CD14-positive monocyte (primary cell): ENCODE measurements at regions not wholly inside any gene's neighbourhood (a gene's known extent, or its start where the extent isn't known, plus 50 kb on each side); places are given as distances from the start of the nearest gene placed in this dataset.

Experiments
- DNase-seq, 3 donors: peaks; one replicate each; pipeline ENCODE4 v3.0.0-alpha.2; 2011 to 2022
- H2AFZ ChIP-seq: 2 replicates; pipeline ENCODE4 v1.6.0; 2012; ENCODE audit warnings: mild to moderate bottlenecking, low read depth, low read length, inconsistent platforms; ENCODE audit not compliant: insufficient read depth, poor library complexity, severe bottlenecking
- H3K27ac ChIP-seq, 2 donors: 1 replicate in 1 of 2; 2 replicates in 1 of 2; pipeline ENCODE4 v1.5.1; 2012 to 2013; ENCODE audit warnings: low read length in 2 of 2, control low read depth in 1 of 2, inconsistent platforms in 1 of 2, low read depth in 1 of 2, mild to moderate bottlenecking in 1 of 2
- H3K27me3 ChIP-seq, 2 donors: one replicate each; pipeline versions ENCODE4 v1.6.0 to v1.6.1; 2011 to 2013; ENCODE audit warnings: low read length in 2 of 2; ENCODE audit not compliant: control insufficient read depth in 2 of 2, insufficient read depth in 2 of 2
- H3K36me3 ChIP-seq, 2 donors: replicated peaks in 1 of 2; 1 replicate in 1 of 2; 2 replicates in 1 of 2; pipeline versions ENCODE4 v1.5.1 to v1.6.1; 2012 to 2013; ENCODE audit warnings: low read length in 2 of 2, control low read depth in 1 of 2, inconsistent platforms in 1 of 2, mild to moderate bottlenecking in 1 of 2; ENCODE audit not compliant: insufficient read depth in 2 of 2, control insufficient read depth in 1 of 2
- H3K4me1 ChIP-seq, 2 donors: 1 replicate in 1 of 2; 2 replicates in 1 of 2; pipeline versions ENCODE4 v1.5.1 to v1.6.1; 2012 to 2013; ENCODE audit warnings: low read length in 2 of 2, control low read depth in 1 of 2, inconsistent platforms in 1 of 2, mild to moderate bottlenecking in 1 of 2, moderate library complexity in 1 of 2; ENCODE audit not compliant: insufficient read depth in 2 of 2, control insufficient read depth in 1 of 2
- H3K4me2 ChIP-seq: replicated peaks from 2 replicates; pipeline ENCODE3; 2012; ENCODE audit warnings: low read length, moderate library complexity, mild to moderate bottlenecking; ENCODE audit not compliant: poor library complexity, severe bottlenecking; ENCODE audit errors: extremely low read depth
- H3K4me3 ChIP-seq, 3 experiments: fragments of 200-600 bp in 1 of 3; sonication (generic) in 1 of 3; replicated peaks in 1 of 3; 1 replicate in 2 of 3; 2 replicates in 1 of 3; pipeline ENCODE4 v1.5.1; 2011 to 2013; ENCODE audit warnings: low read length in 3 of 3, mild to moderate bottlenecking in 3 of 3, control low read depth in 2 of 3, low read depth in 2 of 3, inconsistent platforms in 1 of 3, moderate library complexity in 1 of 3
- H3K79me2 ChIP-seq: 2 replicates; pipeline ENCODE4 v1.6.0; 2012; ENCODE audit warnings: mild to moderate bottlenecking, control low read depth, inconsistent platforms, low read length, moderate library complexity; ENCODE audit not compliant: insufficient read depth
- H3K9ac ChIP-seq: 2 replicates; pipeline ENCODE4 v1.6.0; 2017; ENCODE audit warnings: low read length, mild to moderate bottlenecking; ENCODE audit not compliant: insufficient read depth, poor library complexity, severe bottlenecking
- H3K9me3 ChIP-seq, 2 donors: replicated peaks in 1 of 2; 1 replicate in 1 of 2; 2 replicates in 1 of 2; pipeline versions ENCODE4 v1.5.1 to v1.6.1; 2012 to 2013; ENCODE audit warnings: low read length in 2 of 2, control low read depth in 1 of 2; ENCODE audit not compliant: control insufficient read depth in 1 of 2, insufficient read depth in 1 of 2
- H4K20me1 ChIP-seq: 2 replicates; pipeline ENCODE4 v1.6.0; 2012; ENCODE audit warnings: mild to moderate bottlenecking, low read length, control low read depth, moderate library complexity; ENCODE audit not compliant: insufficient read depth
- H3K27ac Mint-ChIP-seq, 7 donors: one replicate each; pipeline ENCODE4 v1.8.0; 2020; ENCODE audit warnings: mild to moderate bottlenecking in 7 of 7, mixed read lengths in 7 of 7, moderate library complexity in 6 of 7, inconsistent platforms in 2 of 7
- H3K27me3 Mint-ChIP-seq, 3 donors: one replicate each; pipeline ENCODE4 v1.8.0; 2021 to 2022; ENCODE audit warnings: low read depth in 3 of 3, mild to moderate bottlenecking in 3 of 3, mixed read lengths in 3 of 3, moderate library complexity in 3 of 3, inconsistent platforms in 1 of 3
- H3K36me3 Mint-ChIP-seq, 2 donors: one replicate each; pipeline ENCODE4 v1.8.0; 2020; ENCODE audit warnings: mixed read lengths in 2 of 2, inconsistent platforms in 1 of 2, mild to moderate bottlenecking in 1 of 2
- H3K4me1 Mint-ChIP-seq: one replicate; pipeline ENCODE4 v1.8.0; 2020; ENCODE audit warnings: mild to moderate bottlenecking, mixed read lengths
- H3K4me3 Mint-ChIP-seq, 2 donors: one replicate each; pipeline ENCODE4 v1.8.0; 2020; ENCODE audit warnings: mild to moderate bottlenecking in 2 of 2, mixed read lengths in 2 of 2, moderate library complexity in 1 of 2
- H3K9me3 Mint-ChIP-seq, 7 donors: one replicate each; pipeline ENCODE4 v1.8.0; 2020 to 2022; ENCODE audit warnings: mixed read lengths in 7 of 7, mild to moderate bottlenecking in 6 of 7, moderate library complexity in 6 of 7, inconsistent platforms in 2 of 7
- CTCF ChIP-seq: fragments of 200-600 bp; IDR thresholded peaks from one replicate; pipeline ENCODE4 v1.8.0; 2022; ENCODE audit warnings: antibody characterized with exemption, mild to moderate bottlenecking
- WGBS: methylation state at CpG from one replicate; pipeline ENCODE4 v1.1.5; 2013; ENCODE audit warnings: missing lambda C conversion rate; ENCODE audit not compliant: insufficient coverage; 5-methylcytosine and 5-hydroxymethylcytosine counted together
- intact Hi-C, 2 donors: fragments of 100-400 bp; cut with micrococcal nuclease; formaldehyde crosslinking; loops; one replicate each; pipeline versions ENCODE4 v1.15.0 to v1.15.1; 2023

GRCh38 chr21:16502273-16502672, 772.5 kb downstream of the USP25 start:
- Histone ChIP-seq H3K4me2 (no peak overlapping the region), H3K36me3 (no peaks in the 10 kb centered on the region), H3K27ac (no peak overlapping the region), H3K27me3 (no peaks in the 10 kb centered on the region), H3K79me2 (no peaks in the 10 kb centered on the region), H4K20me1 (no peaks in the 10 kb centered on the region), H3K9ac (no peak overlapping the region), H3K9me3 (peaks cover 0 to 6% of the 10 kb centered on the region in 2 donors), H3K4me3 (no peak overlapping the region), H3K4me1 (no peaks in the 10 kb centered on the region), H2AFZ (no peak overlapping the region)
- TF ChIP-seq CTCF = no peak
- Mint-ChIP-seq H3K27ac (no peak overlapping the region), H3K4me1 (no peaks in the 10 kb centered on the region), H3K27me3 (no peaks in the 10 kb centered on the region), H3K4me3 (no peak overlapping the region), H3K36me3 (no peaks in the 10 kb centered on the region), H3K9me3 (peaks cover 0 to 6% (median 2%) of the 10 kb centered on the region in 7 donors)
- 89% methylated on average over 1 of the region's 6 CpGs for WGBS
- no peak for DNase-seq
- intact Hi-C loops = no loop called here

- WGBS = no CpG with 5 or more reads among the region's 2 CpGs
- intact Hi-C loops = no loop called here
- Mint-ChIP-seq H3K4me3 (no peak overlapping the region), H3K27ac (no peak overlapping the region), H3K27me3 (no peaks in the 10 kb centered on the region), H3K36me3 (no peaks in the 10 kb centered on the region), H3K9me3 (peaks cover 0 to 4% (median 2%) of the 10 kb centered on the region in 7 donors), H3K4me1 (no peaks in the 10 kb centered on the region)
- Histone ChIP-seq H3K9me3 (peaks cover 0 to 6% of the 10 kb centered on the region in 2 donors), H4K20me1 (no peaks in the 10 kb centered on the region), H3K27me3 (no peaks in the 10 kb centered on the region), H3K4me1 (no peaks in the 10 kb centered on the region), H3K4me2 (no peak overlapping the region), H3K9ac (no peak overlapping the region), H3K27ac (no peak overlapping the region), H3K79me2 (no peaks in the 10 kb centered on the region), H2AFZ (no peak overlapping the region), H3K4me3 (no peak overlapping the region), H3K36me3 (no peaks in the 10 kb centered on the region)
- no peak for DNase-seq
- no peak for TF ChIP-seq CTCF
These were observed 773.1 kb downstream of the USP25 start for GRCh38 chr21:16502897-16503296.
